Thyroid gland (tissue), 4 donors: ENCODE measurements at regions not wholly inside any gene's neighbourhood (a gene's known extent, or its start where the extent isn't known, plus 50 kb on each side); places are given as distances from the start of the nearest gene placed in this dataset.

Source experiments
- POLR2A ChIP-seq, 2 donors: fragments of 450-650 bp; IDR thresholded peaks; one replicate each; pipeline ENCODE4 v1.6.1; 2017; ENCODE audit warnings: antibody characterized with exemption in 2 of 2, mild to moderate bottlenecking in 2 of 2, moderate library complexity in 1 of 2
- TF ChIP-seq, protein P1 (sequence below), 6 experiments: fragments of 200-600 bp in 3 of 6; fragments of 450-650 bp in 3 of 6; sonication (generic) in 3 of 6; IDR thresholded peaks; one replicate each; pipeline ENCODE4 v1.5.1; 2016 to 2019; ENCODE audit warnings: antibody characterized with exemption in 6 of 6, mild to moderate bottlenecking in 2 of 6, inconsistent platforms in 1 of 6, moderate library complexity in 1 of 6

GRCh38 chr18:68414407-68414806, 300.5 kb downstream of the TMX3 start:
- TF ChIP-seq, protein P1, sequence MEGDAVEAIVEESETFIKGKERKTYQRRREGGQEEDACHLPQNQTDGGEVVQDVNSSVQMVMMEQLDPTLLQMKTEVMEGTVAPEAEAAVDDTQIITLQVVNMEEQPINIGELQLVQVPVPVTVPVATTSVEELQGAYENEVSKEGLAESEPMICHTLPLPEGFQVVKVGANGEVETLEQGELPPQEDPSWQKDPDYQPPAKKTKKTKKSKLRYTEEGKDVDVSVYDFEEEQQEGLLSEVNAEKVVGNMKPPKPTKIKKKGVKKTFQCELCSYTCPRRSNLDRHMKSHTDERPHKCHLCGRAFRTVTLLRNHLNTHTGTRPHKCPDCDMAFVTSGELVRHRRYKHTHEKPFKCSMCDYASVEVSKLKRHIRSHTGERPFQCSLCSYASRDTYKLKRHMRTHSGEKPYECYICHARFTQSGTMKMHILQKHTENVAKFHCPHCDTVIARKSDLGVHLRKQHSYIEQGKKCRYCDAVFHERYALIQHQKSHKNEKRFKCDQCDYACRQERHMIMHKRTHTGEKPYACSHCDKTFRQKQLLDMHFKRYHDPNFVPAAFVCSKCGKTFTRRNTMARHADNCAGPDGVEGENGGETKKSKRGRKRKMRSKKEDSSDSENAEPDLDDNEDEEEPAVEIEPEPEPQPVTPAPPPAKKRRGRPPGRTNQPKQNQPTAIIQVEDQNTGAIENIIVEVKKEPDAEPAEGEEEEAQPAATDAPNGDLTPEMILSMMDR (IDR thresholded peaks at IDR 0.05): no peak
- no peak for TF ChIP-seq POLR2A (IDR thresholded peaks at IDR 0.05)
